ENCODE measurements at regions not wholly inside any gene's neighbourhood (a gene's known extent, or its start where the extent isn't known, plus 50 kb on each side); places are given as distances from the start of the nearest gene placed in this dataset.

GRCh38 chr6:104601721-104602120 lies 258.0 kb downstream of the HACE1 start:
- no peak for TF ChIP-seq NR3C1 (CRISPR knock-in tag; conservative IDR thresholded peaks at IDR 0.05; ENCODE audit: low read depth)
- no peak for TF ChIP-seq ZNF512 (CRISPR knock-in tag; IDR thresholded peaks at IDR 0.05; ENCODE audit: borderline replicate concordance)
- no peak for TF ChIP-seq KAT7 (CRISPR knock-in tag; IDR thresholded peaks at IDR 0.05; ENCODE audit: borderline replicate concordance)
- no peak for TF ChIP-seq ZNF121 (CRISPR knock-in tag; IDR thresholded peaks at IDR 0.05)
- no peak for TF ChIP-seq MLX (CRISPR knock-in tag; IDR thresholded peaks at IDR 0.05)
- TF ChIP-seq RELA (CRISPR knock-in tag; IDR thresholded peaks at IDR 0.05; ENCODE audit: borderline replicate concordance), result no peak
- no peak for TF ChIP-seq SP1 (CRISPR knock-in tag; conservative IDR thresholded peaks at IDR 0.05)
- TF ChIP-seq ETV6 (CRISPR knock-in tag; IDR thresholded peaks at IDR 0.05), result no peak
- TF ChIP-seq OVOL2 (CRISPR knock-in tag; IDR thresholded peaks at IDR 0.05; ENCODE audit: borderline replicate concordance), result no peak
- TF ChIP-seq, protein P1, sequence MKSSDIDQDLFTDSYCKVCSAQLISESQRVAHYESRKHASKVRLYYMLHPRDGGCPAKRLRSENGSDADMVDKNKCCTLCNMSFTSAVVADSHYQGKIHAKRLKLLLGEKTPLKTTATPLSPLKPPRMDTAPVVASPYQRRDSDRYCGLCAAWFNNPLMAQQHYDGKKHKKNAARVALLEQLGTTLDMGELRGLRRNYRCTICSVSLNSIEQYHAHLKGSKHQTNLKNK (CRISPR knock-in tag; IDR thresholded peaks at IDR 0.05), result no peak
- TF ChIP-seq, protein P2, sequence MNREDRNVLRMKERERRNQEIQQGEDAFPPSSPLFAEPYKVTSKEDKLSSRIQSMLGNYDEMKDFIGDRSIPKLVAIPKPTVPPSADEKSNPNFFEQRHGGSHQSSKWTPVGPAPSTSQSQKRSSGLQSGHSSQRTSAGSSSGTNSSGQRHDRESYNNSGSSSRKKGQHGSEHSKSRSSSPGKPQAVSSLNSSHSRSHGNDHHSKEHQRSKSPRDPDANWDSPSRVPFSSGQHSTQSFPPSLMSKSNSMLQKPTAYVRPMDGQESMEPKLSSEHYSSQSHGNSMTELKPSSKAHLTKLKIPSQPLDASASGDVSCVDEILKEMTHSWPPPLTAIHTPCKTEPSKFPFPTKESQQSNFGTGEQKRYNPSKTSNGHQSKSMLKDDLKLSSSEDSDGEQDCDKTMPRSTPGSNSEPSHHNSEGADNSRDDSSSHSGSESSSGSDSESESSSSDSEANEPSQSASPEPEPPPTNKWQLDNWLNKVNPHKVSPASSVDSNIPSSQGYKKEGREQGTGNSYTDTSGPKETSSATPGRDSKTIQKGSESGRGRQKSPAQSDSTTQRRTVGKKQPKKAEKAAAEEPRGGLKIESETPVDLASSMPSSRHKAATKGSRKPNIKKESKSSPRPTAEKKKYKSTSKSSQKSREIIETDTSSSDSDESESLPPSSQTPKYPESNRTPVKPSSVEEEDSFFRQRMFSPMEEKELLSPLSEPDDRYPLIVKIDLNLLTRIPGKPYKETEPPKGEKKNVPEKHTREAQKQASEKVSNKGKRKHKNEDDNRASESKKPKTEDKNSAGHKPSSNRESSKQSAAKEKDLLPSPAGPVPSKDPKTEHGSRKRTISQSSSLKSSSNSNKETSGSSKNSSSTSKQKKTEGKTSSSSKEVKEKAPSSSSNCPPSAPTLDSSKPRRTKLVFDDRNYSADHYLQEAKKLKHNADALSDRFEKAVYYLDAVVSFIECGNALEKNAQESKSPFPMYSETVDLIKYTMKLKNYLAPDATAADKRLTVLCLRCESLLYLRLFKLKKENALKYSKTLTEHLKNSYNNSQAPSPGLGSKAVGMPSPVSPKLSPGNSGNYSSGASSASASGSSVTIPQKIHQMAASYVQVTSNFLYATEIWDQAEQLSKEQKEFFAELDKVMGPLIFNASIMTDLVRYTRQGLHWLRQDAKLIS (CRISPR knock-in tag; IDR thresholded peaks at IDR 0.05; ENCODE audit: borderline replicate concordance), result no peak
- TF ChIP-seq PRRX2 (CRISPR knock-in tag; IDR thresholded peaks at IDR 0.05), result no peak
- CTCF ChIA-PET, result no interaction called here
- Mint-ChIP-seq H3K4me1 (peaks cover 13% of the 10 kb centered on the region), H3K36me3 (no peaks in the 10 kb centered on the region), H3K9me3 (no peaks in the 10 kb centered on the region), H3K4me3 (no peak overlapping the region), H3K27me3 (ENCODE audit: low read depth) (no peaks in the 10 kb centered on the region), H3K27ac (no peak overlapping the region)
- ATAC-seq (no peak), DNase-seq (ENCODE audit: low spot score) (no peak)
- POLR2A ChIA-PET, result no interaction called here

GRCh38 chr6:104601131-104601651 lies 258.5 kb downstream of the HACE1 start:
- Mint-ChIP-seq H3K9me3 (0 out of 2 replicates have a peak, but pooled peaks cover 4% of the 10 kb centered on the region), H3K4me3 (no peak overlapping the region), H3K4me1 (peaks cover 13% of the 10 kb centered on the region), H3K27ac (no peak overlapping the region), H3K27me3 (ENCODE audit: low read depth) (no peaks in the 10 kb centered on the region; the same call in 1 of the 2 replicates), H3K36me3 (no peaks in the 10 kb centered on the region)
- TF ChIP-seq MYBL2 (CRISPR knock-in tag; IDR thresholded peaks at IDR 0.05) (no peak), GRHL2 (CRISPR knock-in tag; IDR thresholded peaks at IDR 0.05; ENCODE audit: insufficient replicate concordance, severe bottlenecking) (no peak), PRRX2 (CRISPR knock-in tag; IDR thresholded peaks at IDR 0.05) (no peak), NFE2L1 (CRISPR knock-in tag; IDR thresholded peaks at IDR 0.05) (no peak), E2F1 (CRISPR knock-in tag; IDR thresholded peaks at IDR 0.05) (no peak), ZBTB21 (CRISPR knock-in tag; IDR thresholded peaks at IDR 0.05; ENCODE audit: borderline replicate concordance) (no peak), MAX (CRISPR knock-in tag; IDR thresholded peaks at IDR 0.05) (no peak), SP1 (CRISPR knock-in tag; conservative IDR thresholded peaks at IDR 0.05) (no peak), NR3C1 (CRISPR knock-in tag; conservative IDR thresholded peaks at IDR 0.05; ENCODE audit: low read depth) (no peak), ZSCAN18 (CRISPR knock-in tag; IDR thresholded peaks at IDR 0.05) (no peak), NFATC4 (CRISPR knock-in tag; IDR thresholded peaks at IDR 0.05) (no peak), SMAD3 (CRISPR knock-in tag; IDR thresholded peaks at IDR 0.05; ENCODE audit: borderline replicate concordance) (no peak), ETV6 (CRISPR knock-in tag; IDR thresholded peaks at IDR 0.05) (no peak)
- TF ChIP-seq, protein P3, sequence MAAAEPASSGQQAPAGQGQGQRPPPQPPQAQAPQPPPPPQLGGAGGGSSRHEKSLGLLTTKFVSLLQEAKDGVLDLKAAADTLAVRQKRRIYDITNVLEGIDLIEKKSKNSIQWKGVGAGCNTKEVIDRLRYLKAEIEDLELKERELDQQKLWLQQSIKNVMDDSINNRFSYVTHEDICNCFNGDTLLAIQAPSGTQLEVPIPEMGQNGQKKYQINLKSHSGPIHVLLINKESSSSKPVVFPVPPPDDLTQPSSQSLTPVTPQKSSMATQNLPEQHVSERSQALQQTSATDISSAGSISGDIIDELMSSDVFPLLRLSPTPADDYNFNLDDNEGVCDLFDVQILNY (CRISPR knock-in tag; IDR thresholded peaks at IDR 0.05), result no peak
- TF ChIP-seq, protein P4, sequence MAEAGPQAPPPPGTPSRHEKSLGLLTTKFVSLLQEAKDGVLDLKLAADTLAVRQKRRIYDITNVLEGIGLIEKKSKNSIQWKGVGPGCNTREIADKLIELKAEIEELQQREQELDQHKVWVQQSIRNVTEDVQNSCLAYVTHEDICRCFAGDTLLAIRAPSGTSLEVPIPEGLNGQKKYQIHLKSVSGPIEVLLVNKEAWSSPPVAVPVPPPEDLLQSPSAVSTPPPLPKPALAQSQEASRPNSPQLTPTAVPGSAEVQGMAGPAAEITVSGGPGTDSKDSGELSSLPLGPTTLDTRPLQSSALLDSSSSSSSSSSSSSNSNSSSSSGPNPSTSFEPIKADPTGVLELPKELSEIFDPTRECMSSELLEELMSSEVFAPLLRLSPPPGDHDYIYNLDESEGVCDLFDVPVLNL (CRISPR knock-in tag; IDR thresholded peaks at IDR 0.05; ENCODE audit: borderline replicate concordance, low read depth), result no peak
- CTCF ChIA-PET, result no interaction called here
- POLR2A ChIA-PET, result no interaction called here
- no peak for ATAC-seq
- no peak for DNase-seq (ENCODE audit: low spot score)

All from WTC11 (cell line).